IMR-90 (cell line): ENCODE measurements at regions not wholly inside any gene's neighbourhood (a gene's known extent, or its start where the extent isn't known, plus 50 kb on each side); places are given as distances from the start of the nearest gene placed in this dataset.

Experiments
- ATAC-seq: fragments of 200-7000 bp; cut with Tn5 transposase; 2 replicates; pipeline ENCODE4 v1.9.1; 2020; ENCODE audit warnings: low read depth, mild to moderate bottlenecking, moderate library complexity
- BruUV-seq: library from RNA; stranded (reverse); fragments of 400-500 nt; replicated peaks from 2 replicates; lab custom pipeline; 2021; lab: Mats Ljungman, UMichigan
- CTCF ChIA-PET: fragments of 300-600 bp; formaldehyde crosslinking; extraction: SDS; loops from one replicate; lab custom pipeline; 2021; ENCODE audit warnings: antibody characterized with exemption; lab: Yijun Ruan, JAX
- POLR2A ChIA-PET: fragments of 300-600 bp; sonication (Branson Sonifier 250); formaldehyde crosslinking; loops from one replicate; lab custom pipeline; 2022; ENCODE audit warnings: antibody characterized with exemption; ENCODE audit not compliant: unreplicated experiment; lab: Charles Lee
- DNase-seq: peaks from one replicate; pipeline ENCODE4 v3.0.0; 2013
- H2AFZ ChIP-seq: replicated peaks from 2 replicates; pipeline ENCODE3; 2013; ENCODE audit warnings: low read length, mild to moderate bottlenecking; ENCODE audit not compliant: poor library complexity
- H2AK5ac ChIP-seq: 2 replicates; pipeline ENCODE4 v1.6.1; 2013; ENCODE audit warnings: low read depth, low read length, inconsistent platforms
- H2AK9ac ChIP-seq: replicated peaks from 2 replicates; pipeline ENCODE3; 2013; ENCODE audit warnings: mild to moderate bottlenecking, low read depth, low read length, moderate library complexity; ENCODE audit not compliant: poor library complexity
- H2BK120ac ChIP-seq: 2 replicates; pipeline ENCODE4 v1.6.1; 2013; ENCODE audit warnings: low read depth, low read length, inconsistent platforms
- H2BK15ac ChIP-seq: 3 replicates; pipeline ENCODE4 v1.6.1; 2013; ENCODE audit warnings: low read depth, low read length, inconsistent platforms
- H2BK20ac ChIP-seq: 2 replicates; pipeline ENCODE4 v1.6.1; 2013; ENCODE audit warnings: low read depth, mild to moderate bottlenecking, inconsistent platforms, low read length, moderate library complexity
- H2BK5ac ChIP-seq: 2 replicates; pipeline ENCODE4 v1.6.1; 2013; ENCODE audit warnings: mild to moderate bottlenecking, low read depth, low read length, inconsistent platforms; ENCODE audit not compliant: poor library complexity, severe bottlenecking
- H3K14ac ChIP-seq: replicated peaks from 2 replicates; pipeline ENCODE4 v1.6.1; 2013; ENCODE audit warnings: low read depth, low read length, inconsistent platforms
- H3K18ac ChIP-seq: 2 replicates; pipeline ENCODE4 v1.6.1; 2013; ENCODE audit warnings: low read depth, low read length, control low read depth
- H3K23ac ChIP-seq: 2 replicates; pipeline ENCODE4 v1.6.1; 2013; ENCODE audit warnings: low read depth, low read length, inconsistent platforms
- H3K27ac ChIP-seq: 2 replicates; pipeline ENCODE4 v1.5.1; 2013; ENCODE audit warnings: mild to moderate bottlenecking, control low read depth, low read length; ENCODE audit not compliant: insufficient read depth
- H3K27me3 ChIP-seq: 2 replicates; pipeline ENCODE4 v1.6.1; 2013; ENCODE audit warnings: low read length; ENCODE audit not compliant: control insufficient read depth, insufficient read depth
- H3K36me3 ChIP-seq: 2 replicates; pipeline ENCODE4 v1.6.1; 2013; ENCODE audit warnings: low read length, mixed read lengths; ENCODE audit not compliant: control insufficient read depth, insufficient read depth
- H3K4ac ChIP-seq: 2 replicates; pipeline ENCODE4 v1.6.1; 2013; ENCODE audit warnings: low read depth, low read length, inconsistent platforms
- H3K4me1 ChIP-seq: 2 replicates; pipeline ENCODE4 v1.6.1; 2013; ENCODE audit warnings: low read length, mixed read lengths; ENCODE audit not compliant: control insufficient read depth, insufficient read depth
- H3K4me2 ChIP-seq: 2 replicates; pipeline ENCODE4 v1.6.1; 2013; ENCODE audit warnings: low read depth, mild to moderate bottlenecking, control low read depth, low read length, moderate library complexity
- H3K4me3 ChIP-seq: 2 replicates; pipeline ENCODE4 v1.5.1; 2013; ENCODE audit warnings: low read depth, mild to moderate bottlenecking, control low read depth, low read length, moderate library complexity; ENCODE audit not compliant: insufficient read depth
- H3K56ac ChIP-seq: 2 replicates; pipeline ENCODE4 v1.6.1; 2013; ENCODE audit warnings: low read length, inconsistent platforms; ENCODE audit not compliant: insufficient read depth; ENCODE audit errors: extremely low read depth
- H3K79me1 ChIP-seq, 2 experiments: 2 replicates each; pipeline ENCODE4 v1.6.1; 2013; ENCODE audit warnings: low read length in 2 of 2, inconsistent platforms in 1 of 2, low read depth in 1 of 2
- H3K9ac ChIP-seq: 2 replicates; pipeline ENCODE4 v1.6.1; 2013; ENCODE audit warnings: low read depth, low read length, control low read depth
- H3K9me1 ChIP-seq: 2 replicates; pipeline ENCODE4 v1.6.1; 2013; ENCODE audit warnings: low read length, inconsistent platforms; ENCODE audit not compliant: insufficient read depth
- H3K9me3 ChIP-seq: 2 replicates; pipeline ENCODE4 v1.6.1; 2013; ENCODE audit warnings: low read length; ENCODE audit not compliant: control insufficient read depth, insufficient read depth
- H4K20me1 ChIP-seq: 2 replicates; pipeline ENCODE4 v1.6.1; 2013; ENCODE audit warnings: low read length, inconsistent platforms; ENCODE audit not compliant: insufficient read depth
- H4K5ac ChIP-seq: 2 replicates; pipeline ENCODE4 v1.6.1; 2013; ENCODE audit warnings: mild to moderate bottlenecking, low read depth, low read length, control low read depth
- H4K8ac ChIP-seq, 2 experiments: 2 replicates each; pipeline ENCODE4 v1.6.1; 2013; ENCODE audit warnings: low read depth in 2 of 2, low read length in 2 of 2, control low read depth in 1 of 2, inconsistent platforms in 1 of 2
- H4K91ac ChIP-seq: 2 replicates; pipeline ENCODE4 v1.6.1; 2013; ENCODE audit warnings: low read depth, low read length, inconsistent platforms; ENCODE audit not compliant: insufficient read depth
- BHLHE40 ChIP-seq: fragments of 150-350 bp; IDR thresholded peaks from 2 replicates; pipeline ENCODE4 v1.6.1; 2016; ENCODE audit warnings: mild to moderate bottlenecking, low read depth, low read length
- CEBPB ChIP-seq: IDR thresholded peaks from 2 replicates; pipeline ENCODE4 v1.6.1; 2012; ENCODE audit warnings: low read depth, low read length, improper control_type of control experiment
- CHD1 ChIP-seq: IDR thresholded peaks from 2 replicates; pipeline ENCODE4 v1.6.1; 2012; ENCODE audit warnings: low read depth, low read length, improper control_type of control experiment
- ELK1 ChIP-seq: fragments of 150-350 bp; IDR thresholded peaks from 2 replicates; pipeline ENCODE4 v1.6.1; 2016; ENCODE audit warnings: low read depth, mild to moderate bottlenecking, low read length, moderate library complexity, borderline replicate concordance
- FOS ChIP-seq: fragments of 150-350 bp; IDR thresholded peaks from 2 replicates; pipeline ENCODE4 v1.6.1; 2016; ENCODE audit warnings: low read depth, low read length
- MAFK ChIP-seq: IDR thresholded peaks from 2 replicates; pipeline ENCODE4 v1.6.1; 2012; ENCODE audit warnings: low read depth, low read length, improper control_type of control experiment
- MAZ ChIP-seq: IDR thresholded peaks from 2 replicates; pipeline ENCODE4 v1.6.1; 2012; ENCODE audit warnings: low read depth, mild to moderate bottlenecking, low read length, improper control_type of control experiment, moderate library complexity, borderline replicate concordance
- MXI1 ChIP-seq: IDR thresholded peaks from 2 replicates; pipeline ENCODE4 v1.6.1; 2012; ENCODE audit warnings: low read depth, mild to moderate bottlenecking, low read length, moderate library complexity, borderline replicate concordance
- NFE2L2 ChIP-seq: fragments of 150-350 bp; IDR thresholded peaks from 2 replicates; pipeline ENCODE4 v1.6.1; 2016; ENCODE audit warnings: low read depth, mild to moderate bottlenecking, low read length
- POLR2A ChIP-seq: IDR thresholded peaks from 2 replicates; pipeline ENCODE4 v1.6.1; 2012; ENCODE audit warnings: mild to moderate bottlenecking, low read depth, low read length
- RAD21 ChIP-seq: IDR thresholded peaks from 2 replicates; pipeline ENCODE4 v1.6.1; 2012; ENCODE audit warnings: low read length, improper control_type of control experiment
- RCOR1 ChIP-seq: IDR thresholded peaks from 2 replicates; pipeline ENCODE4 v1.6.1; 2012; ENCODE audit warnings: mild to moderate bottlenecking, low read length, improper control_type of control experiment; ENCODE audit not compliant: insufficient replicate concordance
- RFX5 ChIP-seq: IDR thresholded peaks from 2 replicates; pipeline ENCODE4 v1.8.0; 2012; ENCODE audit warnings: low read depth, mild to moderate bottlenecking, low read length, moderate library complexity
- SMC3 ChIP-seq: fragments of 150-350 bp; IDR thresholded peaks from 2 replicates; pipeline ENCODE4 v1.6.1; 2016; ENCODE audit warnings: low read depth, mild to moderate bottlenecking, antibody characterized with exemption, low read length, moderate library complexity
- WGBS, 2 experiments: methylation state at CpG; one replicate each; pipeline versions ENCODE4 v1.1.5 to v1.1.7; 2013; ENCODE audit warnings: missing lambda C conversion rate in 2 of 2; ENCODE audit not compliant: insufficient read length in 1 of 2; ENCODE audit errors: extremely low coverage in 2 of 2; 5-methylcytosine and 5-hydroxymethylcytosine counted together
- dilution Hi-C: fragments of 300-500 bp; cut with HindIII; formaldehyde crosslinking; loops from one replicate; pipeline ENCODE4 v1.14.3; 2018; ENCODE audit warnings: low sequenced_read_pairs; ENCODE audit not compliant: unreplicated experiment
- in situ Hi-C: fragments of 300-500 bp; cut with MboI; formaldehyde crosslinking; loops from 3 replicates; pipeline ENCODE4 v1.14.3; 2019; ENCODE audit warnings: low sequenced_read_pairs, inconsistent platforms, mixed read lengths
- intact Hi-C: fragments of 100-400 bp; cut with micrococcal nuclease; formaldehyde crosslinking; loops from 2 replicates; pipeline ENCODE4 v1.10.0; 2022
- TF ChIP-seq, protein P1 (sequence below): fragments of 150-350 bp; IDR thresholded peaks from 2 replicates; pipeline ENCODE4 v1.6.1; 2017; ENCODE audit warnings: mild to moderate bottlenecking, antibody characterized with exemption, low read length, low read depth
- TF ChIP-seq, protein P2 (sequence below): conservative IDR thresholded peaks from 2 replicates; pipeline ENCODE4 v1.5.1; 2012; ENCODE audit warnings: mild to moderate bottlenecking, low read depth, low read length, improper control_type of control experiment

DNA sequence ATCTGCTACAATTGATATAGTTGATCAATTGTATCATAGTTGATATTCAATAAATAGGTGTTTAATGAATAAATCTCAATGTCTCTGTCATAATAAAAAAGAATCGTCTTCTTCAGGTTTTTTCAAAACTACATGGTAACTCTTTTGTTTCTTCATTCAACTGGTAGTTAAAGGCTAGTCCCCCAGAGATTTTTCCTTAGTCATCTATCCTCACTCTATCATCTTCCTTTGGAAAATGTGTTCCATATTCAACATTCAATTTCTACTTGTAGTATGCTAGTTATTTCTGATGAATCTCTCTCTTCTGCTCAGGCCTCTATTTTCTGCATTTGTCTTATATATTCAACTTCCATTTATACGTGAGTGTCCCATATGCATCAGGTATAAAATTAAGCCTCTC is 558.8 kb downstream of the KCNT2 start:
- H3K23ac ChIP-seq, result no peak overlapping the region
- BruUV-seq, result no TSS peak
- no peaks in the 10 kb centered on the region for H3K79me1 ChIP-seq
- no peak overlapping the region for H3K9ac ChIP-seq
- no peak overlapping the region for H3K56ac ChIP-seq
- no peaks in the 10 kb centered on the region for H4K20me1 ChIP-seq
- no peak overlapping the region for H2BK20ac ChIP-seq
- no peak overlapping the region for H3K4ac ChIP-seq
- dilution Hi-C loops (no loop called here), intact Hi-C loops (no loop called here), in situ Hi-C loops (no loop called here)
- no peaks in the 10 kb centered on the region for H3K27me3 ChIP-seq
- H3K4me3 ChIP-seq, result no peak overlapping the region
- ATAC-seq, result no peak
- H3K36me3 ChIP-seq, result no peaks in the 10 kb centered on the region
- no peak overlapping the region for H2AFZ ChIP-seq
- H3K9me3 ChIP-seq, result no peaks in the 10 kb centered on the region
- no peak overlapping the region for H3K27ac ChIP-seq
- CTCF ChIA-PET, result no interaction called here
- no peak for TF ChIP-seq ELK1
- TF ChIP-seq POLR2A, result no peak
- TF ChIP-seq MAFK, result no peak
- no peak for TF ChIP-seq SMC3
- TF ChIP-seq NFE2L2, result no peak
- no peak for TF ChIP-seq RCOR1
- no peak for TF ChIP-seq MXI1
- TF ChIP-seq FOS, result no peak
- TF ChIP-seq, protein P1, sequence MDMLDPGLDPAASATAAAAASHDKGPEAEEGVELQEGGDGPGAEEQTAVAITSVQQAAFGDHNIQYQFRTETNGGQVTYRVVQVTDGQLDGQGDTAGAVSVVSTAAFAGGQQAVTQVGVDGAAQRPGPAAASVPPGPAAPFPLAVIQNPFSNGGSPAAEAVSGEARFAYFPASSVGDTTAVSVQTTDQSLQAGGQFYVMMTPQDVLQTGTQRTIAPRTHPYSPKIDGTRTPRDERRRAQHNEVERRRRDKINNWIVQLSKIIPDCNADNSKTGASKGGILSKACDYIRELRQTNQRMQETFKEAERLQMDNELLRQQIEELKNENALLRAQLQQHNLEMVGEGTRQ, result no peak
- no peak for TF ChIP-seq MAZ
- TF ChIP-seq CHD1, result no peak
- TF ChIP-seq, protein P2, sequence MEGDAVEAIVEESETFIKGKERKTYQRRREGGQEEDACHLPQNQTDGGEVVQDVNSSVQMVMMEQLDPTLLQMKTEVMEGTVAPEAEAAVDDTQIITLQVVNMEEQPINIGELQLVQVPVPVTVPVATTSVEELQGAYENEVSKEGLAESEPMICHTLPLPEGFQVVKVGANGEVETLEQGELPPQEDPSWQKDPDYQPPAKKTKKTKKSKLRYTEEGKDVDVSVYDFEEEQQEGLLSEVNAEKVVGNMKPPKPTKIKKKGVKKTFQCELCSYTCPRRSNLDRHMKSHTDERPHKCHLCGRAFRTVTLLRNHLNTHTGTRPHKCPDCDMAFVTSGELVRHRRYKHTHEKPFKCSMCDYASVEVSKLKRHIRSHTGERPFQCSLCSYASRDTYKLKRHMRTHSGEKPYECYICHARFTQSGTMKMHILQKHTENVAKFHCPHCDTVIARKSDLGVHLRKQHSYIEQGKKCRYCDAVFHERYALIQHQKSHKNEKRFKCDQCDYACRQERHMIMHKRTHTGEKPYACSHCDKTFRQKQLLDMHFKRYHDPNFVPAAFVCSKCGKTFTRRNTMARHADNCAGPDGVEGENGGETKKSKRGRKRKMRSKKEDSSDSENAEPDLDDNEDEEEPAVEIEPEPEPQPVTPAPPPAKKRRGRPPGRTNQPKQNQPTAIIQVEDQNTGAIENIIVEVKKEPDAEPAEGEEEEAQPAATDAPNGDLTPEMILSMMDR, result no peak
- TF ChIP-seq CEBPB, result no peak
- no peak for TF ChIP-seq BHLHE40
- TF ChIP-seq RFX5, result no peak
- no peak for TF ChIP-seq RAD21
- H3K4me1 ChIP-seq, result no peaks in the 10 kb centered on the region
- H4K5ac ChIP-seq, result no peak overlapping the region
- no peak overlapping the region for H2BK15ac ChIP-seq
- H2BK5ac ChIP-seq, result no peak overlapping the region
- H3K14ac ChIP-seq, result no peak overlapping the region
- H4K8ac ChIP-seq, result no peak overlapping the region
- no peak for DNase-seq
- H4K91ac ChIP-seq, result no peak overlapping the region
- no peak overlapping the region for H3K4me2 ChIP-seq
- no peaks in the 10 kb centered on the region for H3K9me1 ChIP-seq
- H2BK120ac ChIP-seq, result no peak overlapping the region
- no peak overlapping the region for H2AK9ac ChIP-seq
- no peak overlapping the region for H2AK5ac ChIP-seq
- H3K18ac ChIP-seq, result no peak overlapping the region
- POLR2A ChIA-PET, result no interaction called here
- WGBS, 2 experiments, result no CpG with 5 or more reads among the region's 2 CpGs
